Upper lobe of left lung (tissue), 4 donors: ENCODE measurements at regions not wholly inside any gene's neighbourhood (a gene's known extent, or its start where the extent isn't known, plus 50 kb on each side); places are given as distances from the start of the nearest gene placed in this dataset.

Source experiments
- POLR2AphosphoS5 ChIP-seq, 2 donors: sonication (generic); formaldehyde crosslinking; IDR thresholded peaks; one replicate each; pipeline ENCODE4 v1.5.1; 2017; ENCODE audit warnings: antibody characterized with exemption in 2 of 2
- TF ChIP-seq, protein P1 (sequence below), 6 experiments: fragments of 450-650 bp in 4 of 6; fragments of 200-600 bp in 2 of 6; sonication (generic) in 2 of 6; IDR thresholded peaks; one replicate each; pipeline ENCODE4 v1.5.1; 2016 to 2019; ENCODE audit warnings: antibody characterized with exemption in 6 of 6

DNA sequence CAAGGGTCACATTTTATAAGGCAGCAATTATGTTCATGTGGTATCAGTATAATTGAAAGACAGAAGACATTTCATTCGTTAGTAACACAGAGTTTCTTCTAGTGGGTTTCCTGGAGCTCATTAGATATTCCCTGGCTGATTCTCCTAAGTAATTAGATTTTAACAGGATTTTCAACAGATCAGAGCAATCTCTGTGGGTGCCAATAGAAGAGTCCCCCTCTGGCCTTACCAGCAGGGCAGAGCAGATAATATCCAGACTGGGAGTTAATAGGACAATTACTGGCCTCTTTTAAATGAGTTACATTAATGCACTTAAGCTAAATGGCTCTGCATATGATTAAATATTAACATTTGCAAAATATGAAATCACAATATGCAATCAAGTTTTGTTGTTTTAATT is 74.2 kb upstream of the FOXD3 start:
- TF ChIP-seq POLR2AphosphoS5 (IDR thresholded peaks at IDR 0.05), result no peak
- TF ChIP-seq, protein P1, sequence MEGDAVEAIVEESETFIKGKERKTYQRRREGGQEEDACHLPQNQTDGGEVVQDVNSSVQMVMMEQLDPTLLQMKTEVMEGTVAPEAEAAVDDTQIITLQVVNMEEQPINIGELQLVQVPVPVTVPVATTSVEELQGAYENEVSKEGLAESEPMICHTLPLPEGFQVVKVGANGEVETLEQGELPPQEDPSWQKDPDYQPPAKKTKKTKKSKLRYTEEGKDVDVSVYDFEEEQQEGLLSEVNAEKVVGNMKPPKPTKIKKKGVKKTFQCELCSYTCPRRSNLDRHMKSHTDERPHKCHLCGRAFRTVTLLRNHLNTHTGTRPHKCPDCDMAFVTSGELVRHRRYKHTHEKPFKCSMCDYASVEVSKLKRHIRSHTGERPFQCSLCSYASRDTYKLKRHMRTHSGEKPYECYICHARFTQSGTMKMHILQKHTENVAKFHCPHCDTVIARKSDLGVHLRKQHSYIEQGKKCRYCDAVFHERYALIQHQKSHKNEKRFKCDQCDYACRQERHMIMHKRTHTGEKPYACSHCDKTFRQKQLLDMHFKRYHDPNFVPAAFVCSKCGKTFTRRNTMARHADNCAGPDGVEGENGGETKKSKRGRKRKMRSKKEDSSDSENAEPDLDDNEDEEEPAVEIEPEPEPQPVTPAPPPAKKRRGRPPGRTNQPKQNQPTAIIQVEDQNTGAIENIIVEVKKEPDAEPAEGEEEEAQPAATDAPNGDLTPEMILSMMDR (IDR thresholded peaks at IDR 0.05), result no peak
